Posterior cingulate gyrus (tissue), 11 donors: ENCODE measurements at regions not wholly inside any gene's neighbourhood (a gene's known extent, or its start where the extent isn't known, plus 50 kb on each side); places are given as distances from the start of the nearest gene placed in this dataset.
"Not testable (repeated sequence)": the region's sequence is repeated elsewhere in the genome, so short reads cannot be mapped to it uniquely, and the experiment has no call there.

ENCODE experiments used
- DNase-seq, 10 donors: peaks; one replicate each; pipeline versions ENCODE4 v3.0.0 to v3.0.0-alpha.2; 2020 to 2021; ENCODE audit warnings: mixed read lengths in 3 of 10
- intact Hi-C: fragments of 100-400 bp; cut with DNase I; formaldehyde crosslinking; loops from one replicate; pipeline ENCODE4 v1.15.1; 2023

DNA sequence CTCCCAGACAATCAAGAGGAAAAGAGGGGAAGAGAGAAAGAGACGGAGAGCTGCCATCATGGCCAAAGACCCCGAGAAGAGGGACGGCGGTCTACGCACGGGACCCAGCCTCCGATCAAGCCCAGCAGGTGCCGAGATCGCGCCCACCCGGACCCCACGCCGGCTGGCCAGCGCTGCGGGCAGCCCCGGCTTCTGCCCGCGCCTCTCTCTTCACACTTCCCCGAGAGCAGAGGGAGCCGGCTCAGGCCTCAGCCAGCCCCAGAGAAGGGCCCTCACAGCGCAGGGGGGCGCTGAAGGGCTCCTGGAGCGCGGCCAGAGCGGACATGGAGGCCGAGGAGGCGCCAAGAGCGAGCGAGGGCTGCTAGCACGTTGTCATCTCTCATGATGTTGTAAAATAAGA is 613.7 kb downstream of the TUBA3C start:
- intact Hi-C loops, result not testable (repeated sequence)
- DNase-seq, result peak in 3 of 10 donors; percentile 11 to 55 (median 25)
